Hepatocyte (in vitro differentiated cells): ENCODE measurements at regions not wholly inside any gene's neighbourhood (a gene's known extent, or its start where the extent isn't known, plus 50 kb on each side); places are given as distances from the start of the nearest gene placed in this dataset.

Experiments used
- DNase-seq: peaks from one replicate; pipeline ENCODE4 v3.0.0-alpha.2; 2016; ENCODE audit warnings: low spot score
- H2AFZ ChIP-seq: fragments of 200-600 bp; sonication (generic); 2 replicates; pipeline ENCODE4 v1.6.0; 2016; ENCODE audit warnings: antibody characterized with exemption, mild to moderate bottlenecking
- H3K27ac ChIP-seq: fragments of 200-600 bp; sonication (generic); 2 replicates; pipeline ENCODE4 v1.5.1; 2016; ENCODE audit warnings: mild to moderate bottlenecking
- H3K27me3 ChIP-seq: fragments of 200-600 bp; sonication (generic); 2 replicates; pipeline ENCODE4 v1.6.1; 2016
- H3K36me3 ChIP-seq: fragments of 200-600 bp; sonication (generic); replicated peaks from 2 replicates; pipeline ENCODE4 v1.5.1; 2016; ENCODE audit warnings: low read depth; ENCODE audit not compliant: insufficient read depth
- H3K4me1 ChIP-seq: fragments of 200-600 bp; sonication (generic); 2 replicates; pipeline ENCODE4 v1.5.1; 2016; ENCODE audit warnings: mild to moderate bottlenecking, moderate library complexity; ENCODE audit not compliant: insufficient read depth
- H3K4me2 ChIP-seq: fragments of 200-600 bp; sonication (generic); 2 replicates; pipeline ENCODE4 v1.6.0; 2016
- H3K4me3 ChIP-seq: fragments of 200-600 bp; sonication (generic); 2 replicates; pipeline ENCODE4 v1.5.1; 2016; ENCODE audit warnings: mild to moderate bottlenecking
- H3K79me2 ChIP-seq: fragments of 200-600 bp; sonication (generic); 2 replicates; pipeline ENCODE4 v1.6.0; 2017; ENCODE audit warnings: mild to moderate bottlenecking
- H3K9me2 ChIP-seq: fragments of 200-600 bp; sonication (generic); replicated peaks from 2 replicates; pipeline ENCODE4 v1.6.0; 2017; ENCODE audit warnings: mild to moderate bottlenecking; ENCODE audit not compliant: insufficient read depth
- H3K9me3 ChIP-seq: fragments of 200-600 bp; sonication (generic); 2 replicates; pipeline ENCODE4 v1.5.1; 2016; ENCODE audit warnings: low read depth, mild to moderate bottlenecking
- H4K20me1 ChIP-seq: fragments of 200-600 bp; sonication (generic); 2 replicates; pipeline ENCODE4 v1.6.0; 2016; ENCODE audit warnings: mild to moderate bottlenecking; ENCODE audit not compliant: insufficient read depth, poor library complexity, severe bottlenecking
- CTCF ChIP-seq: fragments of 200-600 bp; sonication (generic); IDR thresholded peaks from 2 replicates; pipeline ENCODE4 v1.5.1; 2016; ENCODE audit warnings: antibody characterized with exemption, mild to moderate bottlenecking; ENCODE audit not compliant: poor library complexity
- EZH2 ChIP-seq: fragments of 200-600 bp; sonication (generic); IDR thresholded peaks from 2 replicates; pipeline ENCODE4 v1.6.1; 2016; ENCODE audit warnings: antibody characterized with exemption, mild to moderate bottlenecking, borderline replicate concordance
- EZH2phosphoT487 ChIP-seq: fragments of 200-600 bp; sonication (generic); IDR thresholded peaks from one replicate; pipeline ENCODE4 v1.6.1; 2018; ENCODE audit warnings: antibody characterized with exemption, mild to moderate bottlenecking, low read depth, moderate library complexity; ENCODE audit not compliant: unreplicated experiment, severe bottlenecking
- WGBS: methylation state at CpG from one replicate; pipeline ENCODE4 v1.1.6; 2016; ENCODE audit warnings: low lambda C conversion rate; ENCODE audit errors: missing lambda C conversion rate; 5-methylcytosine and 5-hydroxymethylcytosine counted together

DNA sequence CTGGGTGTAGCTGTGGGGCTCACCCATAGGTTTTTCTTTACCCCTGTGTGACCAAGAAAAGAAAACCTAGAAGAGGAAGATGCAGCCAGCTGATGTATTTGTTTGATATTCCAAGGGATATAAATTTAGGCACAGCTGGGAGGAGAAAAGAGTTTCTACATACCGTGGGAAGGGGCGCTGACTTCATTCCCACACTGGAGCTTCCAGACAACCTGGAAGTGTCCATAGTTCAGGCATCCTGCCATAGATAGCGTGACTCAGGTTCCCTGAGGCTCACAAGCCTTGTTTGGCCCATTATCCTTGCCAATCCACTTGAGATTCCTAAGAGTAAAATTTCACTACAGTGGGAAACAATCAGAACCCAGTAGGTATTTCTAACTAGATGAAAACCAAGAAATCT is 371.7 kb upstream of the NRP1 start:
- H3K79me2 ChIP-seq: no peaks in the 10 kb centered on the region
- no peaks in the 10 kb centered on the region for H3K27me3 ChIP-seq
- no peaks in the 10 kb centered on the region for H3K9me3 ChIP-seq
- WGBS: 85% methylated on average over 3 of the region's 3 CpGs
- H3K4me1 ChIP-seq: no peaks in the 10 kb centered on the region
- H3K4me2 ChIP-seq: no peak overlapping the region
- H3K9me2 ChIP-seq: no peaks in the 10 kb centered on the region
- no peaks in the 10 kb centered on the region for H4K20me1 ChIP-seq
- no peak overlapping the region for H2AFZ ChIP-seq
- H3K4me3 ChIP-seq: no peak overlapping the region
- no peaks in the 10 kb centered on the region for H3K36me3 ChIP-seq
- DNase-seq: no peak
- H3K27ac ChIP-seq: no peak overlapping the region
- TF ChIP-seq EZH2phosphoT487: no peak
- no peak for TF ChIP-seq EZH2
- TF ChIP-seq CTCF: no peak

DNA sequence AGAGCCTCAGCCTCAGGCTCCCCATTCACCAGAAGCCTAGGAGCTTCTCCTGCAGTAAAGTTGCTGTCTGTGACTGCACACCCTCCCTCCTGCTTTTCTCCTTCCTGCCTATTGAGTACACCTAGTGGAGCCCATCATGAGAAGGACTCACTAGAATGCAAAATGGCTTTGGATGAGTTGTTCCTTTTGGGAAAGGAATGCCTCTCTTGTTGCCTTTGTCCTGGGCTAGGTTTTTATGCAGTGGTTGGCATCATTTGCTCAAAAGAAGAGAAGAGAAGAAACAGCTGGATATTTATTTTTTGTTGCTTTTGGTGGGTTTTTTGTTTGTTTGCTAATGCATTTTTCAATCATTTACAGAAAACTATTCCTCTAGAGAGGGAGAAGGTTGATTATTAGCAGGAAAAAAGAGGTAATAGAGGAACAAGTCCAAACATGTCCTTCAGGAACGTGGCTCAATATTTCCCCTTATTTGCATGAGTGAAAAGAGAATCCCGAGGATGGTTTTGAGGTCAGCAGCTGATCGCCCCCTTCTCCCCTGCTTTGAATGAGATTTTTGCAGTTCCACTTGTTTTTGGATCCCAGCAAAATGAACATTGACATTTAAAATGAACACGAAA is 369.9 kb upstream of the NRP1 start:
- Histone ChIP-seq H3K9me2 (no peaks in the 10 kb centered on the region), H3K4me3 (no peak overlapping the region), H3K4me1 (no peaks in the 10 kb centered on the region), H2AFZ (no peak overlapping the region), H3K4me2 (no peak overlapping the region), H3K27me3 (no peaks in the 10 kb centered on the region), H4K20me1 (no peaks in the 10 kb centered on the region), H3K36me3 (no peaks in the 10 kb centered on the region), H3K9me3 (no peaks in the 10 kb centered on the region), H3K79me2 (no peaks in the 10 kb centered on the region), H3K27ac (no peak overlapping the region)
- WGBS: 83% methylated on average over 4 of the region's 4 CpGs
- TF ChIP-seq EZH2phosphoT487 (no peak), CTCF (no peak), EZH2 (no peak)
- DNase-seq: no peak

- TF ChIP-seq EZH2 (no peak), EZH2phosphoT487 (no peak), CTCF (no peak)
- Histone ChIP-seq H3K9me2 (no peaks in the 10 kb centered on the region), H3K27me3 (no peaks in the 10 kb centered on the region), H4K20me1 (no peaks in the 10 kb centered on the region), H3K27ac (no peak overlapping the region), H3K9me3 (no peaks in the 10 kb centered on the region), H3K4me3 (no peak overlapping the region), H3K79me2 (no peaks in the 10 kb centered on the region), H3K4me2 (no peak overlapping the region), H2AFZ (no peak overlapping the region), H3K36me3 (no peaks in the 10 kb centered on the region), H3K4me1 (no peaks in the 10 kb centered on the region)
- WGBS: 89% methylated on average over 7 of the region's 7 CpGs
- DNase-seq: no peak
Observed at GRCh38 chr10:33703501-33704213, 369.2 kb upstream of the NRP1 start.
